Kidney epithelial cell (primary cell): ENCODE measurements at regions not wholly inside any gene's neighbourhood (a gene's known extent, or its start where the extent isn't known, plus 50 kb on each side); places are given as distances from the start of the nearest gene placed in this dataset.
"Not testable (repeated sequence)": the region's sequence is repeated elsewhere in the genome, so short reads cannot be mapped to it uniquely, and the experiment has no call there.

Experiments
- DNase-seq: peaks from one replicate; pipeline ENCODE4 v3.0.0-alpha.2; 2010; ENCODE audit warnings: low read depth
- H3K27me3 ChIP-seq: 2 replicates; pipeline ENCODE4 v1.6.0; 2011; ENCODE audit warnings: low read length; ENCODE audit not compliant: control insufficient read depth, insufficient read depth
- H3K36me3 ChIP-seq: 2 replicates; pipeline ENCODE4 v1.5.1; 2011; ENCODE audit warnings: low read length; ENCODE audit not compliant: control insufficient read depth, insufficient read depth
- H3K4me3 ChIP-seq: 2 replicates; pipeline ENCODE4 v1.5.1; 2011; ENCODE audit warnings: low read depth, mild to moderate bottlenecking, control low read depth, low read length
- CTCF ChIP-seq: IDR thresholded peaks from 2 replicates; pipeline ENCODE4 v1.5.1; 2011; ENCODE audit warnings: mild to moderate bottlenecking, moderate library complexity, low read length, control low read depth, inconsistent platforms; ENCODE audit not compliant: insufficient read depth, poor library complexity, severe bottlenecking

- Histone ChIP-seq H3K4me3 (no peak overlapping the region), H3K27me3 (no peaks in the 10 kb centered on the region), H3K36me3 (no peaks in the 10 kb centered on the region)
- no peak for TF ChIP-seq CTCF
- DNase-seq = no peak
Measured at GRCh38 chr3:83230376-83230775, 1468.9 kb upstream of the GBE1 start.

GRCh38 chr3:83226751-83227150 is 1465.3 kb upstream of the GBE1 start:
- no peak for DNase-seq
- Histone ChIP-seq H3K4me3 (no peak overlapping the region), H3K27me3 (no peaks in the 10 kb centered on the region), H3K36me3 (no peaks in the 10 kb centered on the region)
- TF ChIP-seq CTCF = no peak

GRCh38 chr3:83224101-83224868 is 1462.8 kb upstream of the GBE1 start:
- TF ChIP-seq CTCF = no peak
- no peak for DNase-seq
- no peak overlapping the region for H3K4me3 ChIP-seq
- no peaks in the 10 kb centered on the region for H3K27me3 ChIP-seq
- no peaks in the 10 kb centered on the region for H3K36me3 ChIP-seq

- Histone ChIP-seq H3K4me3 (no peak overlapping the region), H3K27me3 (no peaks in the 10 kb centered on the region), H3K36me3 (no peaks in the 10 kb centered on the region)
- TF ChIP-seq CTCF = no peak
- no peak for DNase-seq
Measured at GRCh38 chr3:83218383-83219200, 1457.1 kb upstream of the GBE1 start.

- not testable (repeated sequence) for H3K27me3 ChIP-seq, H3K36me3 ChIP-seq, DNase-seq, H3K4me3 ChIP-seq
Measured at GRCh38 chr3:83217595-83218118, 1456.2 kb upstream of the GBE1 start.

- TF ChIP-seq CTCF = no peak
- no peak for DNase-seq
- Histone ChIP-seq H3K27me3 (no peaks in the 10 kb centered on the region), H3K36me3 (no peaks in the 10 kb centered on the region), H3K4me3 (no peak overlapping the region)
Measured at GRCh38 chr3:83216919-83217594, 1455.6 kb upstream of the GBE1 start.
